Liver (tissue), 8 donors: ENCODE measurements at regions not wholly inside any gene's neighbourhood (a gene's known extent, or its start where the extent isn't known, plus 50 kb on each side); places are given as distances from the start of the nearest gene placed in this dataset.

Experiments
- DNase-seq: peaks from one replicate; pipeline ENCODE4 v3.0.0-alpha.2; 2017; ENCODE audit warnings: low spot score
- H3K27ac ChIP-seq, 2 donors: one replicate each; pipeline ENCODE4 v1.7.0; 2013; ENCODE audit warnings: inconsistent platforms in 2 of 2, low read length in 2 of 2, control low read depth in 1 of 2, low read depth in 1 of 2, mild to moderate bottlenecking in 1 of 2
- H3K27me3 ChIP-seq, 4 donors: one replicate each; pipeline versions ENCODE4 v1.6.1 to v1.7.0; 2013; ENCODE audit warnings: low read length in 3 of 4, inconsistent platforms in 1 of 4, mild to moderate bottlenecking in 1 of 4, moderate library complexity in 1 of 4; ENCODE audit not compliant: control insufficient read depth in 4 of 4, insufficient read depth in 4 of 4
- H3K36me3 ChIP-seq, 4 donors: one replicate each; pipeline versions ENCODE4 v1.6.1 to v1.7.0; 2013; ENCODE audit warnings: low read length in 3 of 4, mild to moderate bottlenecking in 3 of 4, low read depth in 1 of 4, moderate library complexity in 1 of 4; ENCODE audit not compliant: control insufficient read depth in 4 of 4, insufficient read depth in 3 of 4
- H3K4me1 ChIP-seq, 4 donors: one replicate each; pipeline versions ENCODE4 v1.6.1 to v1.7.0; 2013; ENCODE audit warnings: low read length in 3 of 4, mild to moderate bottlenecking in 3 of 4, moderate library complexity in 1 of 4; ENCODE audit not compliant: control insufficient read depth in 4 of 4, insufficient read depth in 4 of 4
- H3K4me3 ChIP-seq, 3 donors: one replicate each; pipeline versions ENCODE4 v1.6.1 to v1.7.0; 2013; ENCODE audit warnings: low read length in 3 of 3, control low read depth in 1 of 3, low read depth in 1 of 3, mild to moderate bottlenecking in 1 of 3
- H3K9ac ChIP-seq, 2 donors: one replicate each; pipeline ENCODE4 v1.7.0; 2013; ENCODE audit warnings: low read length in 2 of 2, mild to moderate bottlenecking in 2 of 2, moderate library complexity in 2 of 2, control low read depth in 1 of 2, low read depth in 1 of 2
- H3K9me3 ChIP-seq, 4 donors: one replicate each; pipeline versions ENCODE4 v1.6.1 to v1.7.0; 2013; ENCODE audit warnings: low read length in 3 of 4; ENCODE audit not compliant: control insufficient read depth in 4 of 4
- ATF3 ChIP-seq: IDR thresholded peaks from 2 replicates; pipeline ENCODE4 v1.6.1; 2016; ENCODE audit warnings: antibody characterized with exemption
- CTCF ChIP-seq: fragments of 150-350 bp; IDR thresholded peaks from 2 replicates; pipeline ENCODE4 v1.5.1; 2017; ENCODE audit warnings: improper control_type of control experiment, low read depth, low read length; ENCODE audit not compliant: missing input control
- EGR1 ChIP-seq, 2 donors: IDR thresholded peaks; 2 replicates each; pipeline ENCODE4 v1.6.1; 2016 to 2018; ENCODE audit warnings: antibody characterized with exemption in 2 of 2, low read depth in 2 of 2
- FOXA1 ChIP-seq: IDR thresholded peaks from 2 replicates; pipeline ENCODE4 v1.6.1; 2016; ENCODE audit warnings: antibody characterized with exemption
- FOXA2 ChIP-seq: IDR thresholded peaks from 2 replicates; pipeline ENCODE4 v1.6.1; 2016; ENCODE audit warnings: antibody characterized with exemption
- GABPA ChIP-seq, 2 donors: IDR thresholded peaks in 1 of 2; conservative IDR thresholded peaks in 1 of 2; 2 replicates each; pipeline ENCODE4 v1.6.1; 2016; ENCODE audit warnings: antibody characterized with exemption in 2 of 2, mild to moderate bottlenecking in 1 of 2, moderate library complexity in 1 of 2
- HNF4A ChIP-seq, 2 donors: conservative IDR thresholded peaks; 2 replicates each; pipeline ENCODE4 v1.6.1; 2016; ENCODE audit warnings: antibody characterized with exemption in 2 of 2, mild to moderate bottlenecking in 2 of 2
- HNF4G ChIP-seq: IDR thresholded peaks from 2 replicates; pipeline ENCODE4 v1.6.1; 2016; ENCODE audit warnings: antibody characterized with exemption
- JUND ChIP-seq, 2 donors: IDR thresholded peaks; 2 replicates each; pipeline ENCODE4 v1.6.1; 2016; ENCODE audit warnings: antibody characterized with exemption in 2 of 2
- MAX ChIP-seq: IDR thresholded peaks from 2 replicates; pipeline ENCODE4 v1.6.1; 2016; ENCODE audit warnings: antibody characterized with exemption
- NR2F2 ChIP-seq: IDR thresholded peaks from 2 replicates; pipeline ENCODE4 v1.6.1; 2016; ENCODE audit warnings: antibody characterized with exemption
- RAD21 ChIP-seq, 2 donors: IDR thresholded peaks; 2 replicates each; pipeline ENCODE4 v1.6.1; 2016; ENCODE audit warnings: antibody characterized with exemption in 2 of 2, mild to moderate bottlenecking in 2 of 2
- REST ChIP-seq: IDR thresholded peaks from 2 replicates; pipeline ENCODE4 v1.6.1; 2016; ENCODE audit warnings: antibody characterized with exemption, mild to moderate bottlenecking
- RXRA ChIP-seq, 2 donors: IDR thresholded peaks; 2 replicates each; pipeline ENCODE4 v1.6.1; 2017 to 2018; ENCODE audit warnings: antibody characterized with exemption in 2 of 2, mild to moderate bottlenecking in 1 of 2
- SP1 ChIP-seq: IDR thresholded peaks from 2 replicates; pipeline ENCODE4 v1.6.1; 2018; ENCODE audit warnings: antibody characterized with exemption, mild to moderate bottlenecking
- TAF1 ChIP-seq: conservative IDR thresholded peaks from 2 replicates; pipeline ENCODE4 v1.6.1; 2016; ENCODE audit warnings: antibody characterized with exemption, mild to moderate bottlenecking
- YY1 ChIP-seq: IDR thresholded peaks from 2 replicates; pipeline ENCODE4 v1.6.1; 2016; ENCODE audit warnings: antibody characterized with exemption, mild to moderate bottlenecking
- ZBTB33 ChIP-seq: IDR thresholded peaks from 2 replicates; pipeline ENCODE4 v1.6.1; 2016; ENCODE audit warnings: antibody characterized with exemption
- WGBS: extraction: QIAGEN DNeasy Blood & Tissue Kit; methylation state at CpG from one replicate; pipeline ENCODE4 v1.1.7; 2013; 5-methylcytosine and 5-hydroxymethylcytosine counted together
- donor health status: healthy.
- donor health status: healthy.
- donor health status: healthy.
- donor health status: healthy.
- donor health status: healthy.

- TF ChIP-seq FOXA2 (no peak), CTCF (no peak), YY1 (no peak), HNF4G (no peak), ZBTB33 (no peak), TAF1 (no peak), HNF4A (conservative IDR thresholded peaks at IDR 0.05) (no peak), REST (no peak), EGR1 (IDR thresholded peaks at IDR 0.05; ENCODE audit: low read depth in 2 of 2) (no peak), FOXA1 (no peak), NR2F2 (no peak), JUND (IDR thresholded peaks at IDR 0.05) (no peak), MAX (no peak), RAD21 (IDR thresholded peaks at IDR 0.05) (no peak), RXRA (IDR thresholded peaks at IDR 0.05) (no peak), ATF3 (no peak), SP1 (no peak), GABPA (IDR thresholded peaks at IDR 0.05 in 1 of 2, conservative IDR thresholded peaks at IDR 0.05 in 1 of 2) (no peak)
- no peak for DNase-seq
- 93% methylated on average over 4 of the region's 4 CpGs for WGBS
These were observed 429.9 kb downstream of the ADGRL2 start for GRCh38 chr1:82230667-82231066.

More at GRCh38 chr1:82230667-82231066, 429.9 kb downstream of the ADGRL2 start:
- no peaks in the 10 kb centered on the region for H3K9me3 ChIP-seq
- no peak overlapping the region for H3K4me3 ChIP-seq
- no peaks in the 10 kb centered on the region for H3K27me3 ChIP-seq
- H3K4me1 ChIP-seq, result peaks cover 0 to 1% (median 0%) of the 10 kb centered on the region in 4 donors
- H3K36me3 ChIP-seq, result no peaks in the 10 kb centered on the region
- no peak overlapping the region for H3K27ac ChIP-seq
- H3K9ac ChIP-seq, result no peak overlapping the region
